Testis (tissue), 2 donors: ENCODE measurements at regions not wholly inside any gene's neighbourhood (a gene's known extent, or its start where the extent isn't known, plus 50 kb on each side); places are given as distances from the start of the nearest gene placed in this dataset.

Source experiments
- DNase-seq: peaks from one replicate; pipeline ENCODE4 v3.0.0-alpha.2; 2019
- H3K27ac ChIP-seq, 2 donors: fragments of 200-600 bp; sonication (generic); one replicate each; pipeline ENCODE4 v1.5.1; 2019
- H3K27me3 ChIP-seq: fragments of 200-600 bp; sonication (generic); one replicate; pipeline ENCODE4 v1.5.1; 2019
- H3K36me3 ChIP-seq: fragments of 200-600 bp; sonication (generic); one replicate; pipeline ENCODE4 v1.5.1; 2017; ENCODE audit warnings: low read depth; ENCODE audit errors: missing control alignments
- H3K4me1 ChIP-seq: fragments of 200-600 bp; sonication (generic); one replicate; pipeline ENCODE4 v1.5.1; 2019
- H3K4me3 ChIP-seq, 2 donors: fragments of 200-600 bp; sonication (generic); one replicate each; pipeline ENCODE4 v1.5.1; 2017 to 2019
- H3K9me3 ChIP-seq: fragments of 200-600 bp; sonication (generic); one replicate; pipeline ENCODE4 v1.5.1; 2017
- POLR2A ChIP-seq: fragments of 450-650 bp; IDR thresholded peaks from one replicate; pipeline ENCODE4 v1.6.1; 2017; ENCODE audit warnings: antibody characterized with exemption, mild to moderate bottlenecking, moderate library complexity
- WGBS, 2 donors: methylation state at CpG; one replicate each; pipeline ENCODE4 v1.1.5; 2018; 5-methylcytosine and 5-hydroxymethylcytosine counted together
- intact Hi-C: fragments of 100-400 bp; cut with DNase I; formaldehyde crosslinking; loops from one replicate; pipeline ENCODE4 v1.15.1; 2023; ENCODE audit warnings: low total_unique reads
- TF ChIP-seq, protein P1 (sequence below), 3 experiments: fragments of 450-650 bp in 2 of 3; fragments of 200-600 bp in 1 of 3; sonication (generic) in 1 of 3; IDR thresholded peaks; one replicate each; pipeline ENCODE4 v1.5.1; 2016 to 2019; ENCODE audit warnings: antibody characterized with exemption in 3 of 3, mild to moderate bottlenecking in 2 of 3, moderate library complexity in 1 of 3

DNA sequence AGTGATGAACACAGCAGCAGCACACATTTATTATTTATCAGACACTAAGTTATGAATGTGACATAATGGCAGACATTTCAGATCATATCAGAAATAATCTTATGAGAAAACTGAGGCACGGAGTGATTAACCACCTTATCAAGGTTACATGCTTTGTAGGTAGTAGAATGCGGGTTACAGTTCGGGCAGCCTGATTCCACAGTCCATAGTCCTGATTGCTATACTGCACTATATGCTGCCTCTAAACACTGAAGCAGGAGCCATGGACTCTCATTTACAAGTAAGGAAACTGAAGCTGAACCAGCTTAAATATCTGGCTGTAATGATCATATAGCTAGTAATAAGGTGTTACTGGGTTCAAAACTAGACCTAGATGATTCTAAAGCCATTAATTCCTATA, 291.3 kb upstream of the ADAMTSL1 start:
- Histone ChIP-seq H3K4me3 (no peak overlapping the region), H3K36me3 (no peaks in the 10 kb centered on the region), H3K27me3 (no peaks in the 10 kb centered on the region), H3K9me3 (no peaks in the 10 kb centered on the region), H3K27ac (no peak overlapping the region), H3K4me1 (no peaks in the 10 kb centered on the region)
- TF ChIP-seq, protein P1, sequence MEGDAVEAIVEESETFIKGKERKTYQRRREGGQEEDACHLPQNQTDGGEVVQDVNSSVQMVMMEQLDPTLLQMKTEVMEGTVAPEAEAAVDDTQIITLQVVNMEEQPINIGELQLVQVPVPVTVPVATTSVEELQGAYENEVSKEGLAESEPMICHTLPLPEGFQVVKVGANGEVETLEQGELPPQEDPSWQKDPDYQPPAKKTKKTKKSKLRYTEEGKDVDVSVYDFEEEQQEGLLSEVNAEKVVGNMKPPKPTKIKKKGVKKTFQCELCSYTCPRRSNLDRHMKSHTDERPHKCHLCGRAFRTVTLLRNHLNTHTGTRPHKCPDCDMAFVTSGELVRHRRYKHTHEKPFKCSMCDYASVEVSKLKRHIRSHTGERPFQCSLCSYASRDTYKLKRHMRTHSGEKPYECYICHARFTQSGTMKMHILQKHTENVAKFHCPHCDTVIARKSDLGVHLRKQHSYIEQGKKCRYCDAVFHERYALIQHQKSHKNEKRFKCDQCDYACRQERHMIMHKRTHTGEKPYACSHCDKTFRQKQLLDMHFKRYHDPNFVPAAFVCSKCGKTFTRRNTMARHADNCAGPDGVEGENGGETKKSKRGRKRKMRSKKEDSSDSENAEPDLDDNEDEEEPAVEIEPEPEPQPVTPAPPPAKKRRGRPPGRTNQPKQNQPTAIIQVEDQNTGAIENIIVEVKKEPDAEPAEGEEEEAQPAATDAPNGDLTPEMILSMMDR (IDR thresholded peaks at IDR 0.05), result no peak
- no peak for TF ChIP-seq POLR2A
- intact Hi-C loops, result no loop called here
- no peak for DNase-seq
- 93 to 94% methylated on average over 3 of the region's 3 CpGs for WGBS, 2 donors

DNA sequence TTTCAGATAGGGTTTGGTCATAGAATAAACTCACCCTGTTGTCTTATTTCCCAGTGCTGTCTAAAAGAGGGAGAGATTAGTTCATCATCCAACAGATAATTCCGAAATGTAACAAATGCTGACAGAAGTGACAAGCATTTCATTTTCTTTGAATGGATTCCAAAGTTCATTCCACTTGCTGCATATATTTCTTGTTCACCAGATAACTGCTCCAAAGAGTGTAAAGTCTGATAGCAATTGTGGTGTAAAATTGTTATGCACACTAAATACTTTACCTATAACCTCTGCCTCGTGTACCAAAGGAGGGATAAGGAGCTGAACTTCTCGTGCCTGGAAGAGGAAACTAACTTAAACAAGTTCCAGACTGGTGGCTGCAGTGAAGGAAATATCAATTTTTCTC, 290.0 kb upstream of the ADAMTSL1 start:
- no peaks in the 10 kb centered on the region for H3K27me3 ChIP-seq
- H3K4me3 ChIP-seq, result no peak overlapping the region
- intact Hi-C loops, result no loop called here
- TF ChIP-seq POLR2A, result no peak
- TF ChIP-seq, protein P1 (IDR thresholded peaks at IDR 0.05), result no peak
- no peaks in the 10 kb centered on the region for H3K4me1 ChIP-seq
- WGBS, 2 donors, result 35 to 37% methylated on average over 3 of the region's 3 CpGs
- H3K27ac ChIP-seq, result no peak overlapping the region
- DNase-seq, result no peak
- no peaks in the 10 kb centered on the region for H3K36me3 ChIP-seq
- no peaks in the 10 kb centered on the region for H3K9me3 ChIP-seq

DNA sequence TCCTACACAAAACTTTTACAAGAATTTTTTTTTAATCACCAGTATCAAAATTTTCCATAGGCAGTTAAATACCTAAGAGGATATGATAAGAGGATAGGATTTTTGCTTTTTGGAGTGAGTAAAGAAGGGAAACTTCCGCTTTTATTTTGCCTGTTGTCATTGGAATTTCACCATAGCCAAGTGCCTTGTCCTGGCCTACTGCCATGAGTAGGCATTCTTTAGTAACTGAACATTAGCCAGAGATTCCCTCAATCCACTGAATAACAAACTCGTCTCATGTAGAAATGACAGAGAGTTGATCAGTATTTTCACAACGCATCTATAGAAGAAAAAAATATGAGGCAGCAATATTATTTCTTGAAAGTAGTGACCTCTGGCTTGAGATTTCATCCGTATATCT, 289.6 kb upstream of the ADAMTSL1 start:
- DNase-seq, result no peak
- Histone ChIP-seq H3K27me3 (no peaks in the 10 kb centered on the region), H3K4me1 (no peaks in the 10 kb centered on the region), H3K36me3 (no peaks in the 10 kb centered on the region), H3K9me3 (no peaks in the 10 kb centered on the region), H3K4me3 (no peak overlapping the region), H3K27ac (no peak overlapping the region)
- TF ChIP-seq, protein P1 (IDR thresholded peaks at IDR 0.05), result no peak
- no peak for TF ChIP-seq POLR2A
- intact Hi-C loops, result no loop called here
- WGBS, 2 donors, result 79 to 80% methylated on average over 4 of the region's 4 CpGs

DNA sequence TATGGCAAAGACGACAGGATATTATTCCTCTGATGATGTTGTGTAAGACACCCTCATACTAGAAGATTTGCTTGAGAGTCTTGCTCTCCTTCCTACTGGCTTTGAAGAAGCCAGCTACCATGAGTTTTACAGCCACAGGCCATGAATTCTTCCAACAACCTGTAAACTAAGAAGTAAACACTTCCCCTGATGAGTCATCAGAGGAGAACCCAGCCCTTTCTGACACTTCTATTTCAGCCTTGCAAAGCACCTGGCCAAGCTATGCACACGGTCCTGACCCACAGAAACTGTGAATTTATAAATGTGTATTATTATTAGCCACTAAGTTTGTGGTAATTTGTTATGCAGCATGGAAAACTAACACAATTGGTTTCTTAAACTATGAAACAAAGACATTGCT, 288.8 kb upstream of the ADAMTSL1 start:
- Histone ChIP-seq H3K27ac (no peak overlapping the region), H3K27me3 (no peaks in the 10 kb centered on the region), H3K36me3 (no peaks in the 10 kb centered on the region), H3K4me1 (no peaks in the 10 kb centered on the region), H3K9me3 (no peaks in the 10 kb centered on the region), H3K4me3 (no peak overlapping the region)
- 74 to 90% methylated on average over 2 of the region's 2 CpGs for WGBS, 2 donors
- DNase-seq, result no peak
- TF ChIP-seq, protein P1 (IDR thresholded peaks at IDR 0.05), result no peak
- no peak for TF ChIP-seq POLR2A
- intact Hi-C loops, result no loop called here

DNA sequence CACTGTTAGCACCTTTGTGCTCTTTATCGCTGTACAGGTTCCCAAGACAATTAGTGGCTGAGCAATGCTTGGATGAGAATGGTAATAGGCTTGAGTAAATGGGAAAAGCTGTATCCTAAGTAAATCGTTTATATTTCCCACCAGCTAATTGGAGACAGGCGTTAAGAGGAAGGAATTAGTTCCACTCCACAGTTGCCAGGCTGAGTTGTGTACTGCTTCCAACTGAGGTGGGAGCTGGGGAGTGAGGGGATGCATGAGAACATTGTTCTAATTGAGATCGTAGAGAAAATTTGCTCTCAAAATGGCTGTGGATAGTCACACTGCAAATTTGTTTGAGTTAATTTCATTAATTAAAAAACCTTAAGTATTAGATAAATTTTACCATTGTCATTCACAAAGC, 285.0 kb upstream of the ADAMTSL1 start:
- Histone ChIP-seq H3K36me3 (no peaks in the 10 kb centered on the region), H3K4me3 (no peak overlapping the region), H3K9me3 (no peaks in the 10 kb centered on the region), H3K27ac (no peak overlapping the region), H3K27me3 (no peaks in the 10 kb centered on the region), H3K4me1 (no peaks in the 10 kb centered on the region)
- no peak for DNase-seq
- intact Hi-C loops, result no loop called here
- WGBS, 2 donors, result 68 to 80% methylated on average over 4 of the region's 4 CpGs
- TF ChIP-seq, protein P1 (IDR thresholded peaks at IDR 0.05), result no peak
